Activated CD4-positive, alpha-beta T cell treated with anti-CD3 and anti-CD28 coated beads, Interleukin-2, amount 10 ng/mL, durations not matched to agents 7 days and 5 days (primary cell): ENCODE measurements at regions not wholly inside any gene's neighbourhood (a gene's known extent, or its start where the extent isn't known, plus 50 kb on each side); places are given as distances from the start of the nearest gene placed in this dataset.

ENCODE experiments used
- CTCF ChIA-PET: fragments of 350-600 bp; sonication (Branson Sonifier 250); formaldehyde crosslinking; loops from one replicate; lab custom pipeline; 2021; ENCODE audit warnings: antibody characterized with exemption; lab: Charles Lee
- POLR2A ChIA-PET: fragments of 350-600 bp; sonication (Branson Sonifier 250); formaldehyde crosslinking; loops from one replicate; lab custom pipeline; 2021; ENCODE audit warnings: antibody characterized with exemption; lab: Charles Lee
- DNase-seq: peaks from one replicate; pipeline ENCODE4 v3.0.0-alpha.2; 2020
- H3K27ac Mint-ChIP-seq: one replicate; pipeline ENCODE4 v1.8.0; 2021; ENCODE audit warnings: mild to moderate bottlenecking, moderate library complexity, mixed read lengths
- H3K27me3 Mint-ChIP-seq: one replicate; pipeline ENCODE4 v1.8.0; 2021; ENCODE audit warnings: mixed read lengths
- H3K36me3 Mint-ChIP-seq: one replicate; pipeline ENCODE4 v1.8.0; 2021; ENCODE audit warnings: low read depth, mixed read lengths
- H3K4me1 Mint-ChIP-seq: one replicate; pipeline ENCODE4 v1.8.0; 2021; ENCODE audit warnings: mixed read lengths
- H3K4me3 Mint-ChIP-seq: one replicate; pipeline ENCODE4 v1.8.0; 2021; ENCODE audit warnings: mild to moderate bottlenecking, moderate library complexity, mixed read lengths
- H3K9me3 Mint-ChIP-seq: one replicate; pipeline ENCODE4 v1.8.0; 2021; ENCODE audit warnings: mixed read lengths

- Mint-ChIP-seq H3K4me1 (no peaks in the 10 kb centered on the region), H3K9me3 (no peaks in the 10 kb centered on the region), H3K36me3 (no peaks in the 10 kb centered on the region), H3K27me3 (peaks cover 9% of the 10 kb centered on the region), H3K27ac (no peak overlapping the region), H3K4me3 (no peak overlapping the region)
- POLR2A ChIA-PET = no interaction called here
- DNase-seq = no peak
- CTCF ChIA-PET = no interaction called here
These were observed 189.0 kb upstream of the HES1 start for GRCh38 chr3:193946945-193947344.

- Mint-ChIP-seq H3K4me1 (no peaks in the 10 kb centered on the region), H3K4me3 (no peak overlapping the region), H3K27me3 (peaks cover 12% of the 10 kb centered on the region), H3K36me3 (no peaks in the 10 kb centered on the region), H3K27ac (no peak overlapping the region), H3K9me3 (no peaks in the 10 kb centered on the region)
- DNase-seq = no peak
- CTCF ChIA-PET = no interaction called here
- POLR2A ChIA-PET = no interaction called here
These were observed 188.4 kb upstream of the HES1 start for GRCh38 chr3:193947596-193947995.

GRCh38 chr3:193948459-193948858, 187.5 kb upstream of the HES1 start:
- peaks cover 13% of the 10 kb centered on the region for H3K27me3 Mint-ChIP-seq

GRCh38 chr3:193951859-193952258, 184.1 kb upstream of the HES1 start:
- POLR2A ChIA-PET = no interaction called here
- Mint-ChIP-seq H3K4me3 (no peak overlapping the region), H3K27me3 (peaks cover 20% of the 10 kb centered on the region), H3K36me3 (peaks cover 2% of the 10 kb centered on the region), H3K4me1 (no peaks in the 10 kb centered on the region), H3K9me3 (peaks cover 16% of the 10 kb centered on the region), H3K27ac (no peak overlapping the region)
- CTCF ChIA-PET = interaction anchor here (0.6 to 2.7 kb wide), 5 partner anchors 10 to 358 kb away, joined by 3 to 6 read pairs (median 3); no protein-coding TSS in a partner anchor
- DNase-seq = no peak

More at GRCh38 chr3:193948459-193948858, 187.5 kb upstream of the HES1 start:
- DNase-seq = no peak
- ChIA-PET POLR2A (no interaction called here), CTCF (no interaction called here)
- Mint-ChIP-seq H3K4me3 (no peak overlapping the region), H3K4me1 (no peaks in the 10 kb centered on the region), H3K27ac (no peak overlapping the region), H3K9me3 (no peaks in the 10 kb centered on the region), H3K36me3 (no peaks in the 10 kb centered on the region)

- H3K4me3 Mint-ChIP-seq = no peak overlapping the region
- H3K27me3 Mint-ChIP-seq = peaks cover 14% of the 10 kb centered on the region
- H3K9me3 Mint-ChIP-seq = peaks cover 16% of the 10 kb centered on the region
- no peak for DNase-seq
- peaks cover 2% of the 10 kb centered on the region for H3K36me3 Mint-ChIP-seq
- ChIA-PET POLR2A (no interaction called here), CTCF (no interaction called here)
- H3K27ac Mint-ChIP-seq = no peak overlapping the region
- no peaks in the 10 kb centered on the region for H3K4me1 Mint-ChIP-seq
These were observed 181.2 kb upstream of the HES1 start for GRCh38 chr3:193954752-193955151.

- no peak overlapping the region for H3K4me3 Mint-ChIP-seq
- ChIA-PET CTCF (interaction anchor here (1.0 kb wide), 1 partner anchor 14 kb away, joined by 3 read pairs; no protein-coding TSS in a partner anchor), POLR2A (no interaction called here)
- H3K9me3 Mint-ChIP-seq = peaks cover 16% of the 10 kb centered on the region
- H3K27ac Mint-ChIP-seq = no peak overlapping the region
- peaks cover 2% of the 10 kb centered on the region for H3K36me3 Mint-ChIP-seq
- peaks cover 3% of the 10 kb centered on the region for H3K4me1 Mint-ChIP-seq
- no peak for DNase-seq
- peaks cover 18% of the 10 kb centered on the region for H3K27me3 Mint-ChIP-seq
These were observed 180.2 kb upstream of the HES1 start for GRCh38 chr3:193955719-193956118.

- Mint-ChIP-seq H3K4me1 (peaks cover 9% of the 10 kb centered on the region), H3K36me3 (no peaks in the 10 kb centered on the region), H3K4me3 (no peak overlapping the region), H3K27me3 (peaks cover 29% of the 10 kb centered on the region), H3K27ac (no peak overlapping the region), H3K9me3 (peaks cover 11% of the 10 kb centered on the region)
- POLR2A ChIA-PET = no interaction called here
- CTCF ChIA-PET = interaction anchor here (2.1 kb wide), 1 partner anchor 10 kb away, joined by 5 read pairs; no protein-coding TSS in a partner anchor
- DNase-seq = no peak
These were observed 176.1 kb upstream of the HES1 start for GRCh38 chr3:193959861-193960260.

GRCh38 chr3:193960487-193961274, 175.3 kb upstream of the HES1 start:
- CTCF ChIA-PET = interaction anchor here (0.9 to 2.1 kb wide), 3 partner anchors 8 to 11 kb away, joined by 3 to 5 read pairs (median 3); no protein-coding TSS in a partner anchor
- H3K27me3 Mint-ChIP-seq = peaks cover 31% of the 10 kb centered on the region
- H3K27ac Mint-ChIP-seq = no peak overlapping the region
- H3K4me1 Mint-ChIP-seq = peaks cover 10% of the 10 kb centered on the region
- no peak for DNase-seq
- POLR2A ChIA-PET = no interaction called here
- no peaks in the 10 kb centered on the region for H3K36me3 Mint-ChIP-seq
- H3K4me3 Mint-ChIP-seq = no peak overlapping the region
- peaks cover 7% of the 10 kb centered on the region for H3K9me3 Mint-ChIP-seq

- no peaks in the 10 kb centered on the region for H3K9me3 Mint-ChIP-seq
- H3K27ac Mint-ChIP-seq = no peak overlapping the region
- H3K36me3 Mint-ChIP-seq = no peaks in the 10 kb centered on the region
- DNase-seq = no peak
- no peak overlapping the region for H3K4me3 Mint-ChIP-seq
- ChIA-PET CTCF (interaction anchor here (0.7 to 0.9 kb wide), 2 partner anchors 320 to 353 kb away, joined by 3 to 4 read pairs; no protein-coding TSS in a partner anchor), POLR2A (no interaction called here)
- peaks cover 43% of the 10 kb centered on the region for H3K27me3 Mint-ChIP-seq
- peaks cover 10% of the 10 kb centered on the region for H3K4me1 Mint-ChIP-seq
These were observed 172.8 kb upstream of the HES1 start for GRCh38 chr3:193962986-193963685.

- Mint-ChIP-seq H3K36me3 (no peaks in the 10 kb centered on the region), H3K27me3 (peaks cover 47% of the 10 kb centered on the region), H3K27ac (no peak overlapping the region), H3K4me1 (peaks cover 10% of the 10 kb centered on the region), H3K4me3 (no peak overlapping the region), H3K9me3 (no peaks in the 10 kb centered on the region)
- DNase-seq = no peak
- POLR2A ChIA-PET = no interaction called here
- CTCF ChIA-PET = interaction anchor here (0.7 kb wide), 1 partner anchor 319 kb away, joined by 4 read pairs; no protein-coding TSS in a partner anchor
These were observed 172.0 kb upstream of the HES1 start for GRCh38 chr3:193963808-193964516.

GRCh38 chr3:193964517-193964880, 171.4 kb upstream of the HES1 start:
- ChIA-PET CTCF (no interaction called here), POLR2A (no interaction called here)
- no peak overlapping the region for H3K27ac Mint-ChIP-seq
- no peaks in the 10 kb centered on the region for H3K36me3 Mint-ChIP-seq
- H3K9me3 Mint-ChIP-seq = no peaks in the 10 kb centered on the region
- H3K27me3 Mint-ChIP-seq = peaks cover 48% of the 10 kb centered on the region
- peaks cover 10% of the 10 kb centered on the region for H3K4me1 Mint-ChIP-seq
- no peak for DNase-seq
- H3K4me3 Mint-ChIP-seq = no peak overlapping the region

GRCh38 chr3:193968380-193968974, 167.5 kb upstream of the HES1 start:
- CTCF ChIA-PET = interaction anchor here (0.6 to 2.2 kb wide), 4 partner anchors 17 to 228 kb away, joined by 3 to 6 read pairs (median 4); no protein-coding TSS in a partner anchor
- no peaks in the 10 kb centered on the region for H3K36me3 Mint-ChIP-seq

More at GRCh38 chr3:193968380-193968974, 167.5 kb upstream of the HES1 start:
- no peaks in the 10 kb centered on the region for H3K9me3 Mint-ChIP-seq
- no peak overlapping the region for H3K4me3 Mint-ChIP-seq
- peaks cover 48% of the 10 kb centered on the region for H3K27me3 Mint-ChIP-seq
- H3K27ac Mint-ChIP-seq = no peak overlapping the region
- POLR2A ChIA-PET = no interaction called here
- H3K4me1 Mint-ChIP-seq = peaks cover 29% of the 10 kb centered on the region
- no peak for DNase-seq
